Epithelial cell of esophagus (primary cell): ENCODE measurements at regions not wholly inside any gene's neighbourhood (a gene's known extent, or its start where the extent isn't known, plus 50 kb on each side); places are given as distances from the start of the nearest gene placed in this dataset.

Experiments used
- DNase-seq: peaks from one replicate; pipeline ENCODE4 v3.0.0; 2010; ENCODE audit warnings: low read depth
- H3K4me3 ChIP-seq: 2 replicates; pipeline ENCODE4 v1.5.1; 2011; ENCODE audit warnings: mild to moderate bottlenecking, low read length, control low read depth
- CTCF ChIP-seq: IDR thresholded peaks from 2 replicates; pipeline ENCODE4 v1.5.1; 2011; ENCODE audit warnings: low read depth, mild to moderate bottlenecking, low read length, control low read depth, inconsistent platforms; ENCODE audit not compliant: insufficient read depth; ENCODE audit errors: missing control alignments

DNA sequence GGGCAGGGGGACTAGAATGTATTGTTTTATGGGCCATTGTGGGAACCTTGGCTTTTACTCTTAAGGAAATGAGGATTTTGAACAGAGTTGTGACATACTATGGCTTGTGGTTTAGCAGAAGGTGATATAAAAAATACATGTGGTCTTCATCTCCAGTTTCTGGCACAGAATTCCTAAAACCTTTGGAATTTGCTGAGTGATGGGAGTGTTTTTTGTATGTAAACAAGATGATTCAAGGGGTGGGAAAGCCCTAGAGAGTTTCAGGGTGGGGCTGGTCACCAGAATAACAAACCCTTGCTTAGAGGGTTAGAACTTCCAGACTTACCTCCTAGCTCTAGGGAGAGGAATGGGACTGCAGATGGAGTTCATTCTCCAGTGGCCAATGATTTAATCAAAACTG is 316.1 kb downstream of the PHKB start:
- TF ChIP-seq CTCF = no peak
- peak; percentile 63 for DNase-seq
- H3K4me3 ChIP-seq = no peak overlapping the region

DNA sequence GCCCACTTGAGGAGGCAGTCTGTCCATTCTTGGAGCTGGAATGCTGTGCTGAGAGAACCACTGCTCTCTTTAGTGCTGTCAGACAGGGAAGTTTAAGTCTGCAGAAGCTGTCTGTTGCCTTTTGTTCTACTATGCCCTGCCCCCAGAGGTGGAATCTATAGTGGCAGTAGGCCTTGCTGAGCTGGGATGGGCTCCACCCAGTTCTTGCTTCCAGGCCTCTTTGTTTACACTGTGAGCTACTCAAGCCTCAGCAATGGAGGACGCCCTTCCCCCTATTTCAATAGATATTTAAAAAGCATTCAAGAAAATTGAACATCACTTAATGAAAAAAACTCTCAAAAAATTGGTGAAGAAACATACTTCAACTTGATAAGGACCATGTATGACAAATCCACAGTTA is 313.5 kb downstream of the PHKB start:
- TF ChIP-seq CTCF = peak; percentile 54
- peak; percentile 80 for DNase-seq
- H3K4me3 ChIP-seq = no peak overlapping the region

DNA sequence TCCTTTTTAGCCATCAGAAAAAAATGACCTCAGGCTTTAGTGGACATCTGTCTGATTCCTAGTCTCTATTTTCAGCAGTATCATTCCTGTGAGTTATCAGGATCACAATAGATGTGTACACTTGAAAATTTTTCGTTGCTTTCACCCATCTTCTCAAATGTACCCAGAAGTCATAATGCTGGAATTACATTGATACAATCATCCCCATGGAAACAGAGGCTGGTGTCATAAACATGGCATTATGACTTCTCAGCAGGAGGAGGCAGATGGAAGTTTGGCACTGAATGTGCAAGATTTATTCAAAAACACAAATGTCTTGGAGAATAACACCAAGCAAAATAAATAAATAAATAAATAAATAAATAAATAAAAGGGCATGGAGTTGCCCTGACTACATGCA is 292.5 kb downstream of the PHKB start:
- no peak for DNase-seq
- H3K4me3 ChIP-seq = no peak overlapping the region
- TF ChIP-seq CTCF = no peak
